ENCODE measurements at regions not wholly inside any gene's neighbourhood (a gene's known extent, or its start where the extent isn't known, plus 50 kb on each side); places are given as distances from the start of the nearest gene placed in this dataset.

- no peak for TF ChIP-seq CTCF (IDR thresholded peaks at IDR 0.05)
- intact Hi-C loops (cut with DNase I): no loop called here
- Histone ChIP-seq H3K4me1 (no peaks in the 10 kb centered on the region), H3K27ac (no peak overlapping the region), H3K4me3 (no peak overlapping the region), H3K9me3 (no peaks in the 10 kb centered on the region), H3K27me3 (no peaks in the 10 kb centered on the region), H3K36me3 (no peaks in the 10 kb centered on the region)
- DNase-seq (ENCODE audit: low spot score in 2 of 2): no peak
Observed at GRCh38 chr4:93994175-93994994, 165.8 kb downstream of the ATOH1 start.

- Histone ChIP-seq H3K4me1 (no peaks in the 10 kb centered on the region), H3K27ac (no peak overlapping the region), H3K9me3 (no peaks in the 10 kb centered on the region), H3K36me3 (no peaks in the 10 kb centered on the region), H3K4me3 (no peak overlapping the region), H3K27me3 (no peaks in the 10 kb centered on the region)
- no peak for DNase-seq (ENCODE audit: low spot score in 2 of 2)
- intact Hi-C loops (cut with DNase I): no loop called here
- no peak for TF ChIP-seq CTCF (IDR thresholded peaks at IDR 0.05)
Observed at GRCh38 chr4:93996895-93997294, 168.3 kb downstream of the ATOH1 start.

- H3K27ac ChIP-seq: no peak overlapping the region
- no peak for DNase-seq (ENCODE audit: low spot score in 2 of 2)
- H3K4me3 ChIP-seq: no peak overlapping the region
- H3K9me3 ChIP-seq: no peaks in the 10 kb centered on the region
- H3K36me3 ChIP-seq: no peaks in the 10 kb centered on the region
- TF ChIP-seq CTCF (IDR thresholded peaks at IDR 0.05): no peak
- H3K4me1 ChIP-seq: no peaks in the 10 kb centered on the region
- intact Hi-C loops (cut with DNase I): no loop called here
- no peaks in the 10 kb centered on the region for H3K27me3 ChIP-seq
Observed at GRCh38 chr4:94000559-94000958, 172.0 kb downstream of the ATOH1 start.

- H3K4me3 ChIP-seq: no peak overlapping the region
- H3K9me3 ChIP-seq: no peaks in the 10 kb centered on the region
- H3K4me1 ChIP-seq: no peaks in the 10 kb centered on the region
- intact Hi-C loops (cut with DNase I): no loop called here
- TF ChIP-seq CTCF (IDR thresholded peaks at IDR 0.05): no peak
- no peaks in the 10 kb centered on the region for H3K27me3 ChIP-seq
- H3K27ac ChIP-seq: no peak overlapping the region
- H3K36me3 ChIP-seq: no peaks in the 10 kb centered on the region
- no peak for DNase-seq (ENCODE audit: low spot score in 2 of 2)
Observed at GRCh38 chr4:94006932-94007331, 178.4 kb downstream of the ATOH1 start.

GRCh38 chr4:94011190-94011589, 182.6 kb downstream of the ATOH1 start:
- Histone ChIP-seq H3K4me1 (no peaks in the 10 kb centered on the region), H3K27ac (no peak overlapping the region), H3K9me3 (no peaks in the 10 kb centered on the region), H3K27me3 (no peaks in the 10 kb centered on the region), H3K36me3 (no peaks in the 10 kb centered on the region), H3K4me3 (no peak overlapping the region)
- TF ChIP-seq CTCF (IDR thresholded peaks at IDR 0.05): no peak
- intact Hi-C loops (cut with DNase I): no loop called here
- DNase-seq (ENCODE audit: low spot score in 2 of 2): no peak

Data from ascending aorta (tissue), 2 donors.